Neural progenitor cell (in vitro differentiated cells): ENCODE measurements at regions not wholly inside any gene's neighbourhood (a gene's known extent, or its start where the extent isn't known, plus 50 kb on each side); places are given as distances from the start of the nearest gene placed in this dataset.

Experiments used
- CTCF ChIP-seq: fragments of 200-600 bp; sonication (generic); IDR thresholded peaks from 2 replicates; pipeline ENCODE4 v1.5.1; 2017; ENCODE audit warnings: antibody characterized with exemption, mild to moderate bottlenecking
- EZH2 ChIP-seq: fragments of 200-600 bp; sonication (generic); IDR thresholded peaks from 2 replicates; pipeline ENCODE4 v1.6.1; 2017; ENCODE audit warnings: antibody characterized with exemption, mild to moderate bottlenecking, moderate library complexity
- EZH2phosphoT487 ChIP-seq: fragments of 200-600 bp; sonication (generic); IDR thresholded peaks from 2 replicates; pipeline ENCODE4 v1.6.1; 2017; ENCODE audit warnings: antibody characterized with exemption

- TF ChIP-seq CTCF = no peak
- TF ChIP-seq EZH2phosphoT487 = no peak
- TF ChIP-seq EZH2 = no peak
Observed at GRCh38 chr6:2557181-2557720, 193.5 kb downstream of the MYLK4 start.
